GM23248 (cell line): ENCODE measurements at regions not wholly inside any gene's neighbourhood (a gene's known extent, or its start where the extent isn't known, plus 50 kb on each side); places are given as distances from the start of the nearest gene placed in this dataset.
"Not testable (repeated sequence)": the region's sequence is repeated elsewhere in the genome, so short reads cannot be mapped to it uniquely, and the experiment has no call there.

Experiments
- DNase-seq: peaks from one replicate; pipeline ENCODE4 v3.0.0-alpha.2; 2015
- H2AFZ ChIP-seq: fragments of 200-600 bp; sonication (generic); 2 replicates; pipeline ENCODE4 v1.6.1; 2016; ENCODE audit warnings: antibody characterized with exemption
- H3F3A ChIP-seq: fragments of 200-600 bp; sonication (generic); 2 replicates; pipeline ENCODE4 v1.6.1; 2016; ENCODE audit warnings: mild to moderate bottlenecking, antibody characterized with exemption, mixed run types; ENCODE audit not compliant: insufficient read depth
- H3K27ac ChIP-seq: fragments of 200-600 bp; sonication (generic); 2 replicates; pipeline ENCODE4 v1.5.1; 2016; ENCODE audit warnings: mild to moderate bottlenecking
- H3K27me3 ChIP-seq: fragments of 200-600 bp; sonication (generic); replicated peaks from 2 replicates; pipeline ENCODE4 v1.6.1; 2016; ENCODE audit warnings: mild to moderate bottlenecking; ENCODE audit not compliant: insufficient read depth
- H3K36me3 ChIP-seq: fragments of 200-600 bp; sonication (generic); 2 replicates; pipeline ENCODE4 v1.6.1; 2016; ENCODE audit warnings: low read depth, mild to moderate bottlenecking
- H3K4me1 ChIP-seq: fragments of 200-600 bp; sonication (generic); 2 replicates; pipeline ENCODE4 v1.6.1; 2016; ENCODE audit warnings: mild to moderate bottlenecking; ENCODE audit not compliant: insufficient read depth
- H3K4me2 ChIP-seq: fragments of 200-600 bp; sonication (generic); one replicate; pipeline ENCODE4 v1.6.1; 2016; ENCODE audit warnings: mild to moderate bottlenecking; ENCODE audit not compliant: unreplicated experiment
- H3K4me3 ChIP-seq: fragments of 200-600 bp; sonication (generic); 2 replicates; pipeline ENCODE4 v1.5.1; 2016; ENCODE audit warnings: mild to moderate bottlenecking
- H3K79me2 ChIP-seq: fragments of 200-600 bp; sonication (generic); 2 replicates; pipeline ENCODE4 v1.6.1; 2016; ENCODE audit warnings: mild to moderate bottlenecking; ENCODE audit not compliant: insufficient read depth
- H3K9ac ChIP-seq: fragments of 200-600 bp; sonication (generic); 2 replicates; pipeline ENCODE4 v1.6.1; 2016; ENCODE audit warnings: mild to moderate bottlenecking
- H3K9me2 ChIP-seq: fragments of 200-600 bp; sonication (generic); 2 replicates; pipeline ENCODE4 v1.6.1; 2016; ENCODE audit warnings: mixed run types, mild to moderate bottlenecking, moderate library complexity; ENCODE audit not compliant: insufficient read depth
- H3K9me3 ChIP-seq: fragments of 200-600 bp; sonication (generic); one replicate; pipeline ENCODE4 v1.6.1; 2017; ENCODE audit warnings: low read depth
- H4K20me1 ChIP-seq: fragments of 200-600 bp; sonication (generic); 2 replicates; pipeline ENCODE4 v1.6.0; 2016; ENCODE audit not compliant: insufficient read depth
- EZH2 ChIP-seq: fragments of 200-600 bp; sonication (generic); IDR thresholded peaks from 2 replicates; pipeline ENCODE4 v1.6.1; 2018; ENCODE audit warnings: antibody characterized with exemption, mild to moderate bottlenecking; ENCODE audit not compliant: insufficient read depth, poor library complexity, severe bottlenecking
- EZH2phosphoT487 ChIP-seq: fragments of 200-600 bp; sonication (generic); IDR thresholded peaks from 2 replicates; pipeline ENCODE4 v1.6.1; 2018; ENCODE audit warnings: antibody characterized with exemption, moderate library complexity, mild to moderate bottlenecking, low read depth; ENCODE audit not compliant: insufficient read depth
- WGBS, 2 experiments: methylation state at CpG; one replicate each; pipeline ENCODE4 v1.1.6; 2015 to 2017; ENCODE audit warnings: low lambda C conversion rate in 2 of 2, low coverage in 1 of 2; ENCODE audit errors: missing lambda C conversion rate in 2 of 2; 5-methylcytosine and 5-hydroxymethylcytosine counted together
- in situ Hi-C: fragments of 300-500 bp; cut with MboI; formaldehyde crosslinking; loops from 2 replicates; pipeline ENCODE4 v1.15.0; 2020

- 86 to 88% methylated on average over 3 of the region's 3 CpGs for WGBS, 2 experiments
These were observed 72.6 kb upstream of the CDC42EP3 start for GRCh38 chr2:37744010-37744409.

GRCh38 chr2:37744961-37745360 lies 73.5 kb upstream of the CDC42EP3 start:
- DNase-seq, H2AFZ ChIP-seq, H4K20me1 ChIP-seq, H3K27ac ChIP-seq, H3K27me3 ChIP-seq, H3K4me2 ChIP-seq, H3F3A ChIP-seq, H3K9me2 ChIP-seq, in situ Hi-C loops, H3K4me3 ChIP-seq, H3K9ac ChIP-seq, H3K36me3 ChIP-seq, H3K79me2 ChIP-seq, H3K9me3 ChIP-seq: not testable (repeated sequence)
- peaks cover 24% of the 10 kb centered on the region for H3K4me1 ChIP-seq

More at GRCh38 chr2:37744010-37744409, 72.6 kb upstream of the CDC42EP3 start:
- Histone ChIP-seq H3K4me2 (no peak overlapping the region), H3K36me3 (no peaks in the 10 kb centered on the region), H3K9ac (no peak overlapping the region), H3F3A (peaks cover 4% of the 10 kb centered on the region), H3K27me3 (no peaks in the 10 kb centered on the region), H3K27ac (no peak overlapping the region), H3K4me3 (no peak overlapping the region), H3K9me2 (no peaks in the 10 kb centered on the region), H3K4me1 (peaks cover 24% of the 10 kb centered on the region), H4K20me1 (no peaks in the 10 kb centered on the region), H3K79me2 (no peaks in the 10 kb centered on the region), H3K9me3 (no peaks in the 10 kb centered on the region), H2AFZ (no peak overlapping the region)
- in situ Hi-C loops: no loop called here
- DNase-seq: no peak
- TF ChIP-seq EZH2 (no peak), EZH2phosphoT487 (no peak)

DNA sequence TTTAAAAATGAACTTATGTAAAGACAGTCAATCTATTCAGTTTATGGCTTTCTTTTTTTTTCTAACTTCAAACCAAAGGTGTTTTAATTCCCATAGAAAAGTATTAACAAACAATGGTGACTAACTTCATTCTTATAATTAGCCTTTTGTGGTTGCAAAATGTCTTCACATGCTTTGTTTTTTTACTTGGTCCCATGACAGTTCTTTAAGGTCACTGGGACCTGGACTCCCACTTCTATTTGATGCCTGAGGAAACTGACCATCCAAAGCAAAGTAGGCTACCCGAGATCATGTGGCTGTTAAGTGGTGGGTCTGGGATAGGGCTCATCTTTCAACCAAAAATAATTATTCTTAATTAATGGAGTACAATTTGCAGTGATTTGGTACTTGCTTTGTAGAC lies 74.6 kb upstream of the CDC42EP3 start:
- H3K9me2 ChIP-seq, H3K36me3 ChIP-seq, H3K9me3 ChIP-seq, H3K4me3 ChIP-seq, H3K27ac ChIP-seq, H3K79me2 ChIP-seq, H3K4me2 ChIP-seq, H4K20me1 ChIP-seq, DNase-seq, H3K27me3 ChIP-seq, H2AFZ ChIP-seq, in situ Hi-C loops, H3F3A ChIP-seq, H3K9ac ChIP-seq: not testable (repeated sequence)
- H3K4me1 ChIP-seq: peaks cover 14% of the 10 kb centered on the region
- 100% methylated on average over 1 of the region's 1 CpG for WGBS, 2 experiments

- Histone ChIP-seq H3K4me2 (no peak overlapping the region), H3K4me3 (no peak overlapping the region), H3K9me3 (no peaks in the 10 kb centered on the region), H3K79me2 (no peaks in the 10 kb centered on the region), H3K36me3 (no peaks in the 10 kb centered on the region), H3K27me3 (no peaks in the 10 kb centered on the region), H3F3A (peaks cover 4% of the 10 kb centered on the region), H3K9ac (no peak overlapping the region), H4K20me1 (no peaks in the 10 kb centered on the region), H3K4me1 (peaks cover 11% of the 10 kb centered on the region), H3K9me2 (no peaks in the 10 kb centered on the region), H3K27ac (no peak overlapping the region), H2AFZ (no peak overlapping the region)
- no peak for DNase-seq
- no peak for TF ChIP-seq EZH2
- TF ChIP-seq EZH2phosphoT487: no peak
- in situ Hi-C loops: no loop called here
- WGBS, 2 experiments: 90 to 97% methylated on average over 3 of the region's 3 CpGs
These were observed 75.4 kb upstream of the CDC42EP3 start for GRCh38 chr2:37746883-37747282.

GRCh38 chr2:37748541-37748940 lies 77.1 kb upstream of the CDC42EP3 start:
- H3K9me3 ChIP-seq: no peaks in the 10 kb centered on the region
- H3K9me2 ChIP-seq: no peaks in the 10 kb centered on the region
- no peaks in the 10 kb centered on the region for H4K20me1 ChIP-seq
- in situ Hi-C loops: no loop called here
- H3K36me3 ChIP-seq: no peaks in the 10 kb centered on the region
- no peak overlapping the region for H3K4me2 ChIP-seq
- H3K79me2 ChIP-seq: no peaks in the 10 kb centered on the region
- no peak overlapping the region for H3K27ac ChIP-seq
- no peak overlapping the region for H3K9ac ChIP-seq
- TF ChIP-seq EZH2 (no peak), EZH2phosphoT487 (no peak)
- no peaks in the 10 kb centered on the region for H3K27me3 ChIP-seq
- H3K4me3 ChIP-seq: no peak overlapping the region
- H3F3A ChIP-seq: no peaks in the 10 kb centered on the region
- no peaks in the 10 kb centered on the region for H3K4me1 ChIP-seq
- DNase-seq: no peak
- peak overlapping the region; percentile 19; the same call in 1 of the 2 replicates for H2AFZ ChIP-seq
- WGBS, 2 experiments: 39 to 53% methylated on average over 4 of the region's 4 CpGs

- H3K27me3 ChIP-seq, H3K9me2 ChIP-seq, H2AFZ ChIP-seq, H3F3A ChIP-seq, H3K4me3 ChIP-seq, H4K20me1 ChIP-seq, H3K79me2 ChIP-seq, H3K27ac ChIP-seq, H3K36me3 ChIP-seq, H3K4me1 ChIP-seq, H3K9ac ChIP-seq, H3K9me3 ChIP-seq, in situ Hi-C loops, DNase-seq, H3K4me2 ChIP-seq: not testable (repeated sequence)
These were observed 78.8 kb upstream of the CDC42EP3 start for GRCh38 chr2:37750286-37750685.
